PC-9 (cell line): ENCODE measurements at regions not wholly inside any gene's neighbourhood (a gene's known extent, or its start where the extent isn't known, plus 50 kb on each side); places are given as distances from the start of the nearest gene placed in this dataset.
"Not testable (repeated sequence)": the region's sequence is repeated elsewhere in the genome, so short reads cannot be mapped to it uniquely, and the experiment has no call there.

ENCODE experiments used
- BruUV-seq: library from RNA; stranded (reverse); fragments of 400-500 nt; replicated peaks from 2 replicates; lab custom pipeline; 2021; lab: Mats Ljungman, UMichigan
- CTCF ChIA-PET: fragments of 300-600 bp; sonication (Branson Sonifier 250); formaldehyde crosslinking; loops from one replicate; lab custom pipeline; 2022; ENCODE audit warnings: antibody characterized with exemption; lab: Charles Lee
- POLR2A ChIA-PET: fragments of 300-600 bp; sonication (Branson Sonifier 250); formaldehyde crosslinking; loops from one replicate; lab custom pipeline; 2022; ENCODE audit warnings: antibody characterized with exemption; ENCODE audit not compliant: unreplicated experiment; lab: Charles Lee
- DNase-seq, 2 experiments: peaks; one replicate each; pipeline versions ENCODE4 v3.0.0 to v3.0.0-alpha.2; 2015 to 2022; ENCODE audit warnings: mixed read lengths in 1 of 2
- H2AFZ ChIP-seq: fragments of 200-600 bp; sonication (generic); 2 replicates; pipeline ENCODE4 v1.8.1; 2017; ENCODE audit warnings: antibody characterized with exemption
- H3F3A ChIP-seq: fragments of 200-600 bp; sonication (generic); 2 replicates; pipeline ENCODE4 v1.8.1; 2017; ENCODE audit warnings: antibody characterized with exemption, mild to moderate bottlenecking, low read depth; ENCODE audit not compliant: insufficient read depth
- H3K27ac ChIP-seq: fragments of 200-600 bp; sonication (generic); 2 replicates; pipeline ENCODE4 v1.6.1; 2016; ENCODE audit warnings: mixed run types
- H3K27me3 ChIP-seq: fragments of 200-600 bp; sonication (generic); 2 replicates; pipeline ENCODE4 v1.6.1; 2016; ENCODE audit warnings: low read depth, mixed run types; ENCODE audit not compliant: insufficient read depth
- H3K36me3 ChIP-seq: fragments of 200-600 bp; sonication (generic); 2 replicates; pipeline ENCODE4 v1.6.1; 2016; ENCODE audit warnings: low read depth, mixed run types
- H3K4me1 ChIP-seq: fragments of 200-600 bp; sonication (generic); replicated peaks from 2 replicates; pipeline ENCODE4 v1.6.1; 2016; ENCODE audit warnings: mixed run types; ENCODE audit not compliant: insufficient read depth
- H3K4me2 ChIP-seq: fragments of 200-600 bp; sonication (generic); 2 replicates; pipeline ENCODE4 v1.6.1; 2017; ENCODE audit warnings: mixed run types
- H3K4me3 ChIP-seq: fragments of 200-600 bp; sonication (generic); 2 replicates; pipeline ENCODE4 v1.6.1; 2016; ENCODE audit warnings: mixed run types
- H3K79me2 ChIP-seq: fragments of 200-600 bp; sonication (generic); 2 replicates; pipeline ENCODE4 v1.6.1; 2017; ENCODE audit warnings: low read depth, mixed run types
- H3K9me2 ChIP-seq: fragments of 200-600 bp; sonication (generic); 2 replicates; pipeline ENCODE4 v1.8.1; 2017; ENCODE audit warnings: mild to moderate bottlenecking; ENCODE audit not compliant: insufficient read depth
- H3K9me3 ChIP-seq: fragments of 200-600 bp; sonication (generic); 2 replicates; pipeline ENCODE4 v1.8.1; 2016; ENCODE audit warnings: low read depth; ENCODE audit not compliant: insufficient read depth
- H4K20me1 ChIP-seq: fragments of 200-600 bp; sonication (generic); 2 replicates; pipeline ENCODE4 v1.8.1; 2017; ENCODE audit not compliant: insufficient read depth
- intact Hi-C: fragments of 100-400 bp; cut with micrococcal nuclease; formaldehyde crosslinking; loops from one replicate; pipeline ENCODE4 v1.10.0; 2022; ENCODE audit not compliant: unreplicated experiment

DNA sequence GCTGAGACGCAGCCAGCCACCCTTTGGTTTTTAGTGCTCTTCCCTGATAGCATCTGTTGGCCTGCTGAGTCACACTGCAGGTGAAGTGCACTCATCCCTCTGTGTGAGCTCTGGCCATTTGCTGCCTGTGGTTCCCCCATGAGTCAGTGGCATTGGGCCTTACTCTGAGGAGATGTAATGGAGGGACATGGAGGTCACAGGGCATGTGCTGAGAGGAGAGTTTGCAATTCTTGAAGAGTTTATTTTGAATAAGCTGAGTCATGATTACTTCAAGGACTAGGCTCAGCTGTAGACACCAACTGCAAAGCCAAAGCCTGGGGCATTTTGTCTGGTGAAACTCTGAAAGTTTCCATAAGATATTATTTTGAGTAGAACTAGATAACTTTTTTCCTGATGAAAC, 200.3 kb downstream of the BCL2L11 start:
- peak; percentile 61 to 92 for DNase-seq
- H3F3A ChIP-seq, H2AFZ ChIP-seq, POLR2A ChIA-PET, H3K4me2 ChIP-seq, BruUV-seq, H3K79me2 ChIP-seq, H3K36me3 ChIP-seq, H4K20me1 ChIP-seq, CTCF ChIA-PET, intact Hi-C loops, H3K9me2 ChIP-seq, H3K9me3 ChIP-seq, H3K27me3 ChIP-seq, H3K4me3 ChIP-seq: not testable (repeated sequence)
- H3K27ac ChIP-seq: peak overlapping the region; percentile 87
- H3K4me1 ChIP-seq: peaks cover 11% of the 10 kb centered on the region

DNA sequence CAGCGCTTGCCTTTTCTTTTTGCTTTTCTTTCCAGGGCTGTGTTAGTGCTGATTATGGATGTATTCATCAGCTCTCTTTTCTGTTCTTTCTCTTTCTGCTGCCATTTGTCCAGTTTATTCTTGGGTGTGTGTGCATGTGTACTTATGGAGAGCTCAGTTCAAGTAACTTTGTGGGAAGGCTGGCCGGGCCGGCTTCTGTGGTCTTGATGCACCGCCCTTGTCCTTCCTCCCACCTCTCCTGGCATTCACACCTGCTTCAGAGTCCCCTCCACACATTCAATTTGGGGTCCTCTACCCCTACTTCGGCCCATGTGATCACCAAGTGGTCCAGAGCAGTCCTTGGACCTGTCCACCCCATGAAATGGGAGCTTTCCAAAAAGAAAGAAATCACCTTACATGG, 202.7 kb downstream of the BCL2L11 start:
- H2AFZ ChIP-seq, DNase-seq, H3K36me3 ChIP-seq, H3F3A ChIP-seq, POLR2A ChIA-PET, CTCF ChIA-PET, H3K4me2 ChIP-seq, H3K9me3 ChIP-seq, H3K4me3 ChIP-seq, H3K79me2 ChIP-seq, intact Hi-C loops, H4K20me1 ChIP-seq, H3K27me3 ChIP-seq, H3K9me2 ChIP-seq, H3K27ac ChIP-seq, BruUV-seq: not testable (repeated sequence)
- peaks cover 11% of the 10 kb centered on the region for H3K4me1 ChIP-seq

GRCh38 chr2:111327726-111328125, 207.0 kb downstream of the BCL2L11 start:
- H2AFZ ChIP-seq, POLR2A ChIA-PET, DNase-seq, H3K4me1 ChIP-seq, H3F3A ChIP-seq, H3K27me3 ChIP-seq, H3K36me3 ChIP-seq, intact Hi-C loops, H3K79me2 ChIP-seq, H3K4me2 ChIP-seq, H3K9me2 ChIP-seq, H3K9me3 ChIP-seq, CTCF ChIA-PET, H3K27ac ChIP-seq, BruUV-seq, H4K20me1 ChIP-seq, H3K4me3 ChIP-seq: not testable (repeated sequence)

DNA sequence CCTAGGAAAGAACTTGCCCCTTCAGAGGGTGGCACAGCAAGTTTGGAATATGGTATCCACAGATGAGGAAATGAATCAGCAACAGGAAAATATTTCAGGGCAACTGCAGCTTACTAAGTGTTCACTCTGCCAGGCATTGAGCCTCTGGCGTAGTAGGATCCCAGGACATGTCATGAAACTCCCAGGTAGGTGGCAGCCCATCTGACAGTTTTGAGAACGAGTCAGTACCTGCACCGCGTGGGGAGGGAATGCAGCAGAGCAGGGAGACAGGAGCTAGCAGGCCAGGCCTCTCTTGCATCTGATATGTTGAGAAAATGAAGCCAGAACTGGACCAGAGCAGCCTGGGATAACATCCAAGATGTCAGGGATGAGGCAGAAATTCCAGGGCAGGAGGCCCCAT, 208.6 kb downstream of the BCL2L11 start:
- BruUV-seq, H3K4me1 ChIP-seq, H3K27me3 ChIP-seq, DNase-seq, CTCF ChIA-PET, intact Hi-C loops, POLR2A ChIA-PET, H4K20me1 ChIP-seq, H3F3A ChIP-seq, H3K9me3 ChIP-seq, H3K9me2 ChIP-seq, H3K36me3 ChIP-seq, H3K4me3 ChIP-seq, H3K4me2 ChIP-seq, H3K27ac ChIP-seq, H2AFZ ChIP-seq, H3K79me2 ChIP-seq: not testable (repeated sequence)

DNA sequence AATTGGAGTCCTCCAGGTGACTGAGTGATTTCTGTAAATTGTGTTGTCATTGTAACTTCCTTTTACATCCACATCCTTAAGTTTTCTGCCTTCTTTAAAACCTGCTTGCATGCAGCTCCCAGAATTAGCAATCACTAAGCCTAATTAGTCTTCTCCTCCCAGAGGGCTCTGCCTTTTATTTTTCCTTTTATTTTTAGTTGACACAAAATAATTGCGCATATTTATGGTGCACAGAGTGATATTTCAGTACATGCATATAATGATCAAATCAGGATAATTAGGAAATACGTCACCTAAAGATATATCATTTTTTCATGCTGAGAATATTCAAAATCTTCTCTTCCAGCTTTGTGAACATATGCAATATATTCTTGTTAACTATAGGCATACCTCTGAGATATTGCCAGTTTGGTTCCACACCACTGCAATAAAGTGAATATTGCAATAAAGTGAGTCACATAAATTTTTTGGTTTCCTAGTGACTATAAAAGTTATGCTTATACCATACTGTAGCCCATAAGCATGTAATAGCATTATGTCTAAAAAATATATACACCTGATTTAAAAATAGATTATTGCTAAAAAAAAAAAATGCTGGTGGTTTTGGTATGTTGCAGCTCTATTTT, 210.5 kb downstream of the BCL2L11 start:
- not testable (repeated sequence) for H3F3A ChIP-seq

GRCh38 chr2:111335220-111335907, 214.7 kb downstream of the BCL2L11 start:
- H2AFZ ChIP-seq, H4K20me1 ChIP-seq, H3K79me2 ChIP-seq, H3K4me3 ChIP-seq, DNase-seq, H3K27me3 ChIP-seq, intact Hi-C loops, H3F3A ChIP-seq, POLR2A ChIA-PET, BruUV-seq, H3K4me1 ChIP-seq, H3K9me3 ChIP-seq, H3K27ac ChIP-seq, H3K4me2 ChIP-seq, H3K9me2 ChIP-seq, H3K36me3 ChIP-seq, CTCF ChIA-PET: not testable (repeated sequence)

More for the DNA sequence above, 210.5 kb downstream of the BCL2L11 start:
- H3K36me3 ChIP-seq, H3K4me1 ChIP-seq, POLR2A ChIA-PET, intact Hi-C loops, H2AFZ ChIP-seq, H3K9me3 ChIP-seq, CTCF ChIA-PET, H3K4me2 ChIP-seq, BruUV-seq, H3K4me3 ChIP-seq, H3K27ac ChIP-seq, H3K27me3 ChIP-seq, H3K79me2 ChIP-seq, H3K9me2 ChIP-seq, H4K20me1 ChIP-seq, DNase-seq: not testable (repeated sequence)

GRCh38 chr2:111338474-111338873, 217.8 kb downstream of the BCL2L11 start:
- BruUV-seq, H3K27ac ChIP-seq, DNase-seq, CTCF ChIA-PET, H3F3A ChIP-seq, H3K4me3 ChIP-seq, H3K9me2 ChIP-seq, H3K9me3 ChIP-seq, intact Hi-C loops, H3K4me1 ChIP-seq, H4K20me1 ChIP-seq, H3K36me3 ChIP-seq, H3K27me3 ChIP-seq, H3K4me2 ChIP-seq, H3K79me2 ChIP-seq, H2AFZ ChIP-seq, POLR2A ChIA-PET: not testable (repeated sequence)
